ENCODE measurements at regions not wholly inside any gene's neighbourhood (a gene's known extent, or its start where the extent isn't known, plus 50 kb on each side); places are given as distances from the start of the nearest gene placed in this dataset.

DNA sequence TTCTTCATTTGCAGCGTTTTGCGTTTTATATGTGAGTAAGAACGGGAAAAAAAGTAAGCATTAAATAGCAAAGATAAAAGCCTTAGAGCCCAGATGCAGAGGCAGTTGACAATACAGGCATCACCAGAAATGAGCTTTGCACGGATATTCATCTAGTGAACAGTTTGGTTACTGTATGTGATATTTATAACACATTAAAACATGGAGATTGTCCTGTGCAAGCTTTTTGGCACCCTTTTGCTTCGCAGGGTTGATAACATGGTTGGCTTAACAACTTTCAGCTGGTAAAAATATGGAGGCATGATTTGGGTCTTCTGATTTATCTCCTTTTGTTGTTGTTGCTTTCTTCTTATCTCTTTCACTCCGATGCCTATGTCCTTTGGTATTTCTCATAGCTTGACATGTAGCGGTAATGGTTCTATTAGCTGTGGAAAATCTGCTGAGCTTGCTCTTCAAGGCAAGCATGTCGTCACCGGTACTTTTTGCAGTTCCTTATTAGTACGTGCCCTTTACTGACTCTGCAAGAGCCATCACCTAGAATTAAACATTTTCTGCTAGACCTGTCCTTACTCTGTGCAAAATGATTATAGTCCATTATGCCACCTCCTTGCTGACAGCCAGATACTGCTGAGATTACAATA is 102.9 kb downstream of the PCDH7 start:
- no peak for DNase-seq (ENCODE audit: extremely low read depth, low read depth)
- TF ChIP-seq, protein P1, sequence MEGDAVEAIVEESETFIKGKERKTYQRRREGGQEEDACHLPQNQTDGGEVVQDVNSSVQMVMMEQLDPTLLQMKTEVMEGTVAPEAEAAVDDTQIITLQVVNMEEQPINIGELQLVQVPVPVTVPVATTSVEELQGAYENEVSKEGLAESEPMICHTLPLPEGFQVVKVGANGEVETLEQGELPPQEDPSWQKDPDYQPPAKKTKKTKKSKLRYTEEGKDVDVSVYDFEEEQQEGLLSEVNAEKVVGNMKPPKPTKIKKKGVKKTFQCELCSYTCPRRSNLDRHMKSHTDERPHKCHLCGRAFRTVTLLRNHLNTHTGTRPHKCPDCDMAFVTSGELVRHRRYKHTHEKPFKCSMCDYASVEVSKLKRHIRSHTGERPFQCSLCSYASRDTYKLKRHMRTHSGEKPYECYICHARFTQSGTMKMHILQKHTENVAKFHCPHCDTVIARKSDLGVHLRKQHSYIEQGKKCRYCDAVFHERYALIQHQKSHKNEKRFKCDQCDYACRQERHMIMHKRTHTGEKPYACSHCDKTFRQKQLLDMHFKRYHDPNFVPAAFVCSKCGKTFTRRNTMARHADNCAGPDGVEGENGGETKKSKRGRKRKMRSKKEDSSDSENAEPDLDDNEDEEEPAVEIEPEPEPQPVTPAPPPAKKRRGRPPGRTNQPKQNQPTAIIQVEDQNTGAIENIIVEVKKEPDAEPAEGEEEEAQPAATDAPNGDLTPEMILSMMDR (IDR thresholded peaks at IDR 0.05; ENCODE audit: low read depth, low read length): no peak

GRCh38 chr4:30825008-30825770 is 105.0 kb downstream of the PCDH7 start:
- DNase-seq (ENCODE audit: extremely low read depth, low read depth): no peak
- TF ChIP-seq, protein P1 (IDR thresholded peaks at IDR 0.05; ENCODE audit: low read depth, low read length): no peak

GRCh38 chr4:30828264-30828926 is 108.2 kb downstream of the PCDH7 start:
- no peak for DNase-seq (ENCODE audit: extremely low read depth, low read depth)
- TF ChIP-seq, protein P1 (IDR thresholded peaks at IDR 0.05; ENCODE audit: low read depth, low read length): no peak

DNA sequence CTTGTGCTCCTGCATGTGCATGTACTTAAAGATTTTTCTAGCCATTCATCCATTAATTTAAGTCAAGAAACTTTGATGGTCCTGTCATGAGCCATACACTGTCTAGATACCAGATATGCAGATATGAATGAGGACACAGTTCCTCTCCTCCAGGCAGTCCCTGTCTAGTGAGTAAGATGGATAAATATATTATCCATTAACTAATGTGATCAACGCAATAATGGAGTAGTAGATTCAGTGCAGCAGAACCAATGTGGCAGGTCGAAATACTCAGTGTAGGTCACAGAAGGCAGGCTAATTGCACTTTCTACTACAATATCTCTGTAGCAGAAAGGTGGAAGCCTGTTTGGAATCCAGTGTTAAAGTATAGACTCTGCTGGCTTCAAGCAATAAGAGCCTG is 112.5 kb downstream of the PCDH7 start:
- no peak for DNase-seq (ENCODE audit: extremely low read depth, low read depth)
- TF ChIP-seq, protein P1 (IDR thresholded peaks at IDR 0.05; ENCODE audit: low read depth, low read length): no peak

DNA sequence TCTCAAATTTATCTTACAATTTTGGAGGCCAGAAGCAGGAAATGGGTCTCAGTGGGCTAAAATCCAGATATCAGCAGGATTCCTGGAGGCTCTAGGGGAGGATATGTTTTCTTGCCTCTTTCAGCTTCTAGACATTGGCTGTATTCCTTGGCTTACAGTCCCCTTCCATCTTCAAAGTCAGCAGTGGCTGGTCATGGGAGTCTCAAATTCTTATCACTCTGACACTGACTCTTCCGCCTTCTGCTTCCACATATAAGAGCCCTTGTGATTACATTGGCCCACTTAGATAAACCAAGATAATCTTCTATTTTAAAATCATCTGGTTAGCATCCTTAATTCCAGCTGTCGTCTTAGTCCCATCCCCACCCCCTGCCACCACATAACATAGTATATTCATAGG is 113.0 kb downstream of the PCDH7 start:
- TF ChIP-seq, protein P1 (IDR thresholded peaks at IDR 0.05; ENCODE audit: low read depth, low read length): no peak
- DNase-seq (ENCODE audit: extremely low read depth, low read depth): no peak

DNA sequence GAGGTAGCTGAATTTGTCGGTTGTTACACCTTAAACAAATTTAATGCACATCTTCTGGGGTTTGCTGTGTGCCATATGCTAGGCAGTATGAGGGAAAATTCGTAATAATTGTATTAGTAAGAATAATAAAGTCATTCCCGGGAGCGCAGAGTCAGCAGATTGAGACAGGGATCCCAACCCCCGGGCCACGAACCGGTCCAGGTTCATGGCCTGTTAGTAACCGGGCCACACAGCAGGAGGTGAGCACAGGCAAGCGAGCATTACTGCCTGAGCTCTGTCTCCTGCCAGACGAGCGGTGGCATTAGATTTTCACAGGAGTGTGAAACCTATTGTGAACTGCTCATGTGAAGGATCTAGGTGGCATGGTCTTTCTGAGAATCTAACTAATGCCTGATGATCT is 114.9 kb downstream of the PCDH7 start:
- TF ChIP-seq, protein P1 (IDR thresholded peaks at IDR 0.05; ENCODE audit: low read depth, low read length): no peak
- no peak for DNase-seq (ENCODE audit: extremely low read depth, low read depth)

DNA sequence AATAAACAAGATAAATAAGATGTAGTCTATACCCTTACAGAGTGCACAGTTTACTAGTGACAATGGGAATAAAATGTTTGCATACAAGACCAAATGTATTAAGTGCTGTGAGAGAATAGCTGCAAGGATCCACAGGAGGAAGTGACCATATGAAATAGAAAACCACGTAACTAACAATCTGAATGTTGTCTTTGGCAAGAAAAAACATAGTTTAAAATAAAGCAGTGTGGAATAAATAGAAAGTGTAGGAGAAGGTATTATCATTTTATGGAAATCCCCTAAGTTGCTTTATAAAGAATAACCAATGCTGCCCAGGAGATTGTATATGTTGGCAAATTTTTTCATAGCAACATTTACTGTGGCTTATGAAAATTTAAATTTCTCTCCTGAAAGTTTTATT is 116.1 kb downstream of the PCDH7 start:
- no peak for DNase-seq (ENCODE audit: extremely low read depth, low read depth)
- TF ChIP-seq, protein P1 (IDR thresholded peaks at IDR 0.05; ENCODE audit: low read depth, low read length): no peak
